GM18909 (cell line): ENCODE measurements at regions not wholly inside any gene's neighbourhood (a gene's known extent, or its start where the extent isn't known, plus 50 kb on each side); places are given as distances from the start of the nearest gene placed in this dataset.
"Not testable (repeated sequence)": the region's sequence is repeated elsewhere in the genome, so short reads cannot be mapped to it uniquely, and the experiment has no call there.

Source experiments
- ATAC-seq: cut with Tn5 transposase; IDR thresholded peaks from one replicate; pipeline ENCODE4 v1.9.1; 2021; ENCODE audit warnings: mild to moderate bottlenecking; ENCODE audit not compliant: unreplicated experiment, poor library complexity

- ATAC-seq = no peak
These were observed 158.5 kb upstream of the FOXN3 start for GRCh38 chr14:89575386-89576061.

GRCh38 chr14:89574420-89574819, 157.4 kb upstream of the FOXN3 start:
- no peak for ATAC-seq

- ATAC-seq = no peak
These were observed 156.3 kb upstream of the FOXN3 start for GRCh38 chr14:89573399-89573657.

GRCh38 chr14:89572596-89573398, 155.8 kb upstream of the FOXN3 start:
- no peak for ATAC-seq

- no peak for ATAC-seq
These were observed 154.5 kb upstream of the FOXN3 start for GRCh38 chr14:89571491-89571890.

GRCh38 chr14:89566644-89567415, 149.8 kb upstream of the FOXN3 start:
- no peak for ATAC-seq

GRCh38 chr14:89566180-89566579, 149.1 kb upstream of the FOXN3 start:
- ATAC-seq = no peak

- ATAC-seq = no peak
These were observed 148.6 kb upstream of the FOXN3 start for GRCh38 chr14:89565607-89566006.

GRCh38 chr14:89564989-89565388, 148.0 kb upstream of the FOXN3 start:
- ATAC-seq = no peak

GRCh38 chr14:89564286-89564957, 147.4 kb upstream of the FOXN3 start:
- ATAC-seq = no peak

- no peak for ATAC-seq
These were observed 146.4 kb upstream of the FOXN3 start for GRCh38 chr14:89563471-89563870.

- ATAC-seq = no peak
These were observed 134.9 kb upstream of the FOXN3 start for GRCh38 chr14:89551955-89552354.

- no peak for ATAC-seq
These were observed 134.4 kb upstream of the FOXN3 start for GRCh38 chr14:89551432-89551831.

GRCh38 chr14:89550821-89551220, 133.8 kb upstream of the FOXN3 start:
- no peak for ATAC-seq

- ATAC-seq = no peak
These were observed 132.5 kb upstream of the FOXN3 start for GRCh38 chr14:89549381-89550125.

- not testable (repeated sequence) for ATAC-seq
These were observed 130.0 kb upstream of the FOXN3 start for GRCh38 chr14:89547047-89547446.

- ATAC-seq = no peak
These were observed 127.7 kb upstream of the FOXN3 start for GRCh38 chr14:89544636-89545301.

GRCh38 chr14:89543425-89543790, 126.4 kb upstream of the FOXN3 start:
- no peak for ATAC-seq

GRCh38 chr14:89542786-89543424, 125.9 kb upstream of the FOXN3 start:
- ATAC-seq = no peak
